Transverse colon (tissue), 3 donors: ENCODE measurements at regions not wholly inside any gene's neighbourhood (a gene's known extent, or its start where the extent isn't known, plus 50 kb on each side); places are given as distances from the start of the nearest gene placed in this dataset.

Source experiments
- EP300 ChIP-seq: sonication (generic); formaldehyde crosslinking; IDR thresholded peaks from one replicate; pipeline ENCODE4 v1.6.1; 2017; ENCODE audit warnings: antibody characterized with exemption, low read depth
- TF ChIP-seq, protein P1 (sequence below), 5 experiments: fragments of 200-600 bp in 3 of 5; fragments of 450-650 bp in 2 of 5; sonication (generic) in 3 of 5; IDR thresholded peaks; 1 replicate in 2 of 5; 2 replicates in 3 of 5; pipeline ENCODE4 v1.5.1; 2016 to 2017; ENCODE audit warnings: antibody characterized with exemption in 5 of 5, inconsistent platforms in 3 of 5, mild to moderate bottlenecking in 2 of 5, moderate library complexity in 1 of 5

DNA sequence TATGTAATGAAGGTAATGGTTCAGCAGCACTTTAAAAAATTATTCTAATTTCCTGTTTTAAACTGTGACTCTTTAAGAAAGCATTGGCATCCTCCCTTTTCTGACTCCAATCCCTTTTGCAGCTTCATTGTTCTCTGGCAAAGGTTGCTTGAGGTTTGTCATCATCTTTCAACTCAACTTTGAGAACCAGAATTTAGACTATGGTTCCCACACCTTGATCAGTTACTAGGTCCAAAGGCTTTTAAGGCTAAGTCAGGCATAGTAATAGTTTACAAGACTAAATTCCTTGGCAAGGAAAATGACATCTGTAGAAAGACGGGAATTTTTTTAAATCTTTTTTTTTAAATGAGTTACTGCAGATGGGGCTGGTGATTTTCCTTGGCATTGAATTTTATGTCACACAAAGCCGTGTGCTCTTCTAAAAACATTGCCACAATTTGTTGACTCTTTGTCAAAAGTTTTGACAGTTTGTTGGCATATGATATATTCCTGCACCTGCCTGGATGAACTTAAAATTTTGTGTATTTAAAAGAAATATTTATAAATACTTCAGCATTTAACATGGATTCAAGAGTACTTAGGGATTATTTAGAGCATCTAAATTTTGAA lies 451.0 kb downstream of the MEIS1 start:
- TF ChIP-seq, protein P1, sequence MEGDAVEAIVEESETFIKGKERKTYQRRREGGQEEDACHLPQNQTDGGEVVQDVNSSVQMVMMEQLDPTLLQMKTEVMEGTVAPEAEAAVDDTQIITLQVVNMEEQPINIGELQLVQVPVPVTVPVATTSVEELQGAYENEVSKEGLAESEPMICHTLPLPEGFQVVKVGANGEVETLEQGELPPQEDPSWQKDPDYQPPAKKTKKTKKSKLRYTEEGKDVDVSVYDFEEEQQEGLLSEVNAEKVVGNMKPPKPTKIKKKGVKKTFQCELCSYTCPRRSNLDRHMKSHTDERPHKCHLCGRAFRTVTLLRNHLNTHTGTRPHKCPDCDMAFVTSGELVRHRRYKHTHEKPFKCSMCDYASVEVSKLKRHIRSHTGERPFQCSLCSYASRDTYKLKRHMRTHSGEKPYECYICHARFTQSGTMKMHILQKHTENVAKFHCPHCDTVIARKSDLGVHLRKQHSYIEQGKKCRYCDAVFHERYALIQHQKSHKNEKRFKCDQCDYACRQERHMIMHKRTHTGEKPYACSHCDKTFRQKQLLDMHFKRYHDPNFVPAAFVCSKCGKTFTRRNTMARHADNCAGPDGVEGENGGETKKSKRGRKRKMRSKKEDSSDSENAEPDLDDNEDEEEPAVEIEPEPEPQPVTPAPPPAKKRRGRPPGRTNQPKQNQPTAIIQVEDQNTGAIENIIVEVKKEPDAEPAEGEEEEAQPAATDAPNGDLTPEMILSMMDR (IDR thresholded peaks at IDR 0.05): no peak
- no peak for TF ChIP-seq EP300
